ENCODE measurements at regions not wholly inside any gene's neighbourhood (a gene's known extent, or its start where the extent isn't known, plus 50 kb on each side); places are given as distances from the start of the nearest gene placed in this dataset.

GRCh38 chr9:11141357-11141756, 528.6 kb upstream of the PTPRD start:
- Histone ChIP-seq H3K79me2 (no peaks in the 10 kb centered on the region), H4K20me1 (ENCODE audit: insufficient read depth, poor library complexity, severe bottlenecking) (no peaks in the 10 kb centered on the region), H3K4me1 (ENCODE audit: insufficient read depth) (no peaks in the 10 kb centered on the region), H3K4me3 (no peak overlapping the region), H3K9me2 (replicated peaks; ENCODE audit: insufficient read depth) (no peaks in the 10 kb centered on the region), H3K27me3 (no peaks in the 10 kb centered on the region), H3K27ac (no peak overlapping the region), H3K36me3 (replicated peaks; ENCODE audit: insufficient read depth, low read depth) (no peaks in the 10 kb centered on the region), H2AFZ (no peak overlapping the region), H3K4me2 (no peak overlapping the region), H3K9me3 (ENCODE audit: low read depth) (no peaks in the 10 kb centered on the region)
- 94% methylated on average over 3 of the region's 3 CpGs for whole genome bisulfite sequencing (ENCODE audit: low lambda C conversion rate, missing lambda C conversion rate)
- DNase-seq (ENCODE audit: low spot score), result no peak
- no peak for TF ChIP-seq CTCF (IDR thresholded peaks at IDR 0.05; ENCODE audit: poor library complexity)
- no peak for TF ChIP-seq EZH2 (IDR thresholded peaks at IDR 0.05; ENCODE audit: borderline replicate concordance)
- TF ChIP-seq EZH2phosphoT487 (IDR thresholded peaks at IDR 0.05; ENCODE audit: low read depth, severe bottlenecking, unreplicated experiment), result no peak

DNA sequence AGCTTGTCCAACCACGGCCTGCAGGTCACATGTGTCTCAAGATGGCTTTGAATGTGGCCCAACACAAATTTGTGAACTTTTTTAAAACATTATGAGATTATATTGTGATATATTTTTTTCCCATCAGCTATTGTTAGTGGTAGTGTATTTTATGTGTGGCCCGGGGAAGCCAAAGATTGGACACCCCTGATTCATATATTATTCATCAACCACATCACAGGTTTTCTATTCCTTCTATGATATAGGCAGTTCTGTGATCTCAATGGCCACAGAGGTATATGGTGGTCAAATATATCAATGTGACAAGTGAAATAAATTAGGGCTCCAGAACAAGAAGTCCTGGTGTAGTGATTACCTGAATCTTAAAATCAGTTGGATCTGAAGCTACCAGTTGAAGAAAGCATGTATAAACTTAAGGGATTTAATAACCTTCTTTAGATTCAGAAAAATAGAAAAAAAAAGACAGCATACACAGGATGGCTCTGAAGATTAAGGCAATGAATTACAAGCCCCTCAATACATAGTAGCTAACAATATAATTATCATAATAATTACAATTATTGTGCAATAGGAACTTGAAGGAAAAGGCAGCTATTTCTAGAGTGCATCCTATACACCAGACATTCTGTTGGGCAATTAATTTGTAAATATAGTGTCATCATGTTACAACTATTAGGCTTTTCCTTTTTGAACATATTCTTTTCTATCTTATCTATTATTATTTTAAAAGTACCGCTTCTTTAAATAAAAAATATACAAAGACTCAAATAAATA, 530.4 kb upstream of the PTPRD start:
- H3K27me3 ChIP-seq, result no peaks in the 10 kb centered on the region
- WGBS (ENCODE audit: low lambda C conversion rate, missing lambda C conversion rate), result 94% methylated on average over 3 of the region's 3 CpGs
- H2AFZ ChIP-seq, result no peak overlapping the region
- H3K4me3 ChIP-seq, result no peak overlapping the region
- H4K20me1 ChIP-seq (ENCODE audit: insufficient read depth, poor library complexity, severe bottlenecking), result no peaks in the 10 kb centered on the region
- no peaks in the 10 kb centered on the region for H3K4me1 ChIP-seq (ENCODE audit: insufficient read depth)
- H3K9me3 ChIP-seq (ENCODE audit: low read depth), result no peaks in the 10 kb centered on the region
- TF ChIP-seq EZH2 (IDR thresholded peaks at IDR 0.05; ENCODE audit: borderline replicate concordance) (no peak), CTCF (IDR thresholded peaks at IDR 0.05; ENCODE audit: poor library complexity) (no peak), EZH2phosphoT487 (IDR thresholded peaks at IDR 0.05; ENCODE audit: low read depth, severe bottlenecking, unreplicated experiment) (no peak)
- no peaks in the 10 kb centered on the region for H3K36me3 ChIP-seq (replicated peaks; ENCODE audit: insufficient read depth, low read depth)
- H3K4me2 ChIP-seq, result no peak overlapping the region
- no peak for DNase-seq (ENCODE audit: low spot score)
- no peaks in the 10 kb centered on the region for H3K9me2 ChIP-seq (replicated peaks; ENCODE audit: insufficient read depth)
- no peaks in the 10 kb centered on the region for H3K79me2 ChIP-seq
- H3K27ac ChIP-seq, result no peak overlapping the region

DNA sequence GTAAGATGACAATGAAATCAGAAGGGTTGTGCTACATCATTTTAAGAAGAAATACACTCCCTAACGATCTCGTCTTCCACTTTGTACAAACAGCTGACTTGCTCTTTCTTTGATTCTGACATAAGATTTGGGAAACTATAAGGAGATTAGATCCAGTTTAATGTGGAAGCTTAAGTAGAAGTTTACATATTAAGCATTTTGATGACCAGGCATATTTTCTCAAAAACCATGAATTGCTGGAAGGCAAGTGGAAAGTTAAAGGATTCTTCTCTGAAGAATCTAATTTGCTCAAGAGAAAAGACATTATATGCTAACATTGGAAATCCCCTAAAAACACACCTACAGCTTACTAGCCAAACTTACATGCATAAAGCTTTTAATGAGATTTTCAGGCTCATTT, 531.9 kb upstream of the PTPRD start:
- H3K9me2 ChIP-seq (replicated peaks; ENCODE audit: insufficient read depth), result no peaks in the 10 kb centered on the region
- no peak overlapping the region for H2AFZ ChIP-seq
- no peaks in the 10 kb centered on the region for H3K27me3 ChIP-seq
- DNase-seq (ENCODE audit: low spot score), result no peak
- no peaks in the 10 kb centered on the region for H4K20me1 ChIP-seq (ENCODE audit: insufficient read depth, poor library complexity, severe bottlenecking)
- no peaks in the 10 kb centered on the region for H3K4me1 ChIP-seq (ENCODE audit: insufficient read depth)
- H3K9me3 ChIP-seq (ENCODE audit: low read depth), result no peaks in the 10 kb centered on the region
- no peak overlapping the region for H3K4me3 ChIP-seq
- no peak for TF ChIP-seq EZH2phosphoT487 (IDR thresholded peaks at IDR 0.05; ENCODE audit: low read depth, severe bottlenecking, unreplicated experiment)
- no peak for TF ChIP-seq EZH2 (IDR thresholded peaks at IDR 0.05; ENCODE audit: borderline replicate concordance)
- no peak for TF ChIP-seq CTCF (IDR thresholded peaks at IDR 0.05; ENCODE audit: poor library complexity)
- H3K79me2 ChIP-seq, result no peaks in the 10 kb centered on the region
- H3K4me2 ChIP-seq, result no peak overlapping the region
- no peaks in the 10 kb centered on the region for H3K36me3 ChIP-seq (replicated peaks; ENCODE audit: insufficient read depth, low read depth)
- no peak overlapping the region for H3K27ac ChIP-seq
- WGBS (ENCODE audit: low lambda C conversion rate, missing lambda C conversion rate), result 89% methylated on average over 2 of the region's 2 CpGs

Data from hepatocyte (in vitro differentiated cells).